Mucosa of stomach (tissue), 1 donor: ENCODE measurements at regions not wholly inside any gene's neighbourhood (a gene's known extent, or its start where the extent isn't known, plus 50 kb on each side); places are given as distances from the start of the nearest gene placed in this dataset.

ENCODE experiments used
- H3K27me3 ChIP-seq: one replicate; pipeline ENCODE4 v1.7.0; 2013; ENCODE audit warnings: mild to moderate bottlenecking, low read length; ENCODE audit not compliant: control insufficient read depth, insufficient read depth
- H3K36me3 ChIP-seq: one replicate; pipeline ENCODE4 v1.7.0; 2013; ENCODE audit warnings: low read length; ENCODE audit not compliant: control insufficient read depth, insufficient read depth
- H3K4me1 ChIP-seq: one replicate; pipeline ENCODE4 v1.7.0; 2013; ENCODE audit warnings: mild to moderate bottlenecking, low read length; ENCODE audit not compliant: control insufficient read depth, insufficient read depth
- H3K4me3 ChIP-seq: one replicate; pipeline ENCODE4 v1.7.0; 2013; ENCODE audit warnings: low read length
- H3K9ac ChIP-seq: one replicate; pipeline ENCODE4 v1.7.0; 2013; ENCODE audit warnings: mild to moderate bottlenecking, low read length, moderate library complexity
- H3K9me3 ChIP-seq: one replicate; pipeline ENCODE4 v1.7.0; 2013; ENCODE audit warnings: mild to moderate bottlenecking, low read length, moderate library complexity; ENCODE audit not compliant: control insufficient read depth
- donor health status: Pancreatic carcinoma.

DNA sequence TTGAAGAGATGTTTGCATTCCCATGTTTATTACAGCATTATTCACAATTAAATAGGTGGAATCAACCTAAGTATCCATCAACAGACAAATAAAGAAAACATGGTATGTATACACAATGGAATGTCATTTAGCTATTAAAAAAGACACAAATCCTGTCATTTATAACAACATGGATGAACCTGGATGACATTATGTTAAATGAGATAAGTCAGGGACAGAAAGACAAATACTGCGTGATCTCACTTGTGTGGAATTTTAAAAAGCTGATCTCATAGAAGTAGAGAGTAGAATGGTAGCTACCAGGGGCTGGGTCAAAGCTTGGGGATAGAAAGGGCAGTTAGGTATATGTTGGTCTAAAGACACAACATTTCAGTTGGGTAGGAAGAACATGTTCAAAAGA lies 376.3 kb downstream of the EPHA4 start:
- no peak overlapping the region for H3K9ac ChIP-seq
- H3K4me3 ChIP-seq: no peak overlapping the region
- H3K36me3 ChIP-seq: no peaks in the 10 kb centered on the region
- H3K9me3 ChIP-seq: no peaks in the 10 kb centered on the region
- H3K4me1 ChIP-seq: no peaks in the 10 kb centered on the region
- no peaks in the 10 kb centered on the region for H3K27me3 ChIP-seq

DNA sequence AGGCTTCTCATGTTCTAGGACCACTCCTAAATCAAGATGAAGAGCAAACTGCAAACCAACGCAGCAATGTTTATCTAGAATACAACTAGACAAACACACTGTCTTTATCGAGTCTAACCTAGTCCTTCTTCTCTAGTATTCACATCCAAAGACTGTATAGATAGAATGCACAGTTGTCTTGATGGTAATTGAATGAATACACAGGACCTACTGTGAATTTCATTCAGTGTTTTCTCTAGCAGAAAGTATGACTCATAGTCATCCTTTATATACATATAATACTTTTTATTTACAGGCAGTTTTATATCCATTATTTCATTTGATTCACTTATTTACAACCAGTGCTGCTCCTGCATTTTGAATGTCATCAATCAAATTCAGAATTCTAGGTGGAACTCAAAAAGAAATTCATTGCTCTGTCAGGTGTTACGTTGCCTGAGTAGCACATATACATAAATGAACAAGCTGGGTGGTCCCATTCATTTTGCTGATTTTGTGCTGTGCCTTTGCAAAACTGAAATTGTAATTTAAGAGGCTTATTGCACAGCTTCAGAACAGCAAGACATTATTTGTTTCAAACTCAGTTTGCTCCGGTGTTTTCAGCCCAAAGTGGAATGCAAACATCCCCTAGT lies 374.8 kb downstream of the EPHA4 start:
- Histone ChIP-seq H3K9me3 (no peaks in the 10 kb centered on the region), H3K4me3 (no peak overlapping the region), H3K36me3 (no peaks in the 10 kb centered on the region), H3K9ac (no peak overlapping the region), H3K27me3 (no peaks in the 10 kb centered on the region), H3K4me1 (no peaks in the 10 kb centered on the region)

DNA sequence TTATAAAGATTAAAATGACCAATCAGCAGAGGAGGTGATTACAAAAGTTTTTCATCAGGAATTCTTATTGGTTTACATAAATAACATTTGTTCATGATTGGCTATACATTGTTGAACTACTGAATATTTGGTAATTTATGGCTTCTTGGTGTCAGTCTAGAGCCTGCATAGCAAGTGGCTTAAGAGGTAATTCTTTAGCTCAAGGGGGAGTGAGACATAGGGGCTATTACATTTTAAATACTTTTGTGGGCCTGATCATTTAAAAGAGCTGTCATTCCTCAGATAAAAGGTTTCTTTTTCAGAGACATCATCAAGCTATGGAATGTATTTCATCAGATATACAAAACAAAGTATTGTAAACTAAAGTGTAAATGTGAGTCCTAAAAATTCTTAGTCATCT lies 373.8 kb downstream of the EPHA4 start:
- no peaks in the 10 kb centered on the region for H3K4me1 ChIP-seq
- H3K9me3 ChIP-seq: no peaks in the 10 kb centered on the region

DNA sequence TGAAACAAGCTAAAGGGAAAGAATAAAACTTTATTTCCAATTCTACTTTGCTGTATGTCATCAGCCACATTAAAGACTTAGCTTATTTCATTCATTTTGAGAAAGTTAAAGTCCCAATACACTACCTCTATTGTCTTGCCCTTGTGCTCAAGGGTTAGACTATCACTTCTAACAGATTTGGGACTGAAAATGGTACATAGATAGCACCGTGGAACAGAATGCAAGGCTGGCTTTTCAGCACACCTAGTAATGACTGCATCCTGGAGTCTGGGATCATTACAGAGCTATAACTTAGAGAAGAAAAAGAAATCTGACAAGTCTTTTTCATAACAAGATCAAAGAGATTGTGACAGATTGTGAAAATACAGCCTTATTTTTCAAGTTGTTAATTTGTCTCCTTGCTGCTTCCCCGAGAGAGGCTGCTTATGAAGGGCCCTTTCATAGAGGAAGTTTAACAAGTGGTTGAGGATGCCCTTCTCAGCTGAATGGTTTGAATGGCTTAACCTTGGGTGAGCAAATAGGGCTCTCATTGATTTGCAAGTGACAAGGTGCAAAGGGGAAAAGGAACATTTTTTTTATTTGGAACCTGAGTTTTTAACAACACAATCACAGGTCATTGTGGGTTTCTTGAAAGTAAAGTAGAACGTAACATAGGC lies 371.8 kb downstream of the EPHA4 start:
- Histone ChIP-seq H3K27me3 (no peaks in the 10 kb centered on the region), H3K9me3 (no peaks in the 10 kb centered on the region), H3K4me1 (no peaks in the 10 kb centered on the region), H3K4me3 (no peak overlapping the region), H3K9ac (no peak overlapping the region), H3K36me3 (no peaks in the 10 kb centered on the region)

More for the DNA sequence above, 373.8 kb downstream of the EPHA4 start:
- H3K9ac ChIP-seq: no peak overlapping the region
- H3K36me3 ChIP-seq: no peaks in the 10 kb centered on the region
- H3K4me3 ChIP-seq: no peak overlapping the region
- no peaks in the 10 kb centered on the region for H3K27me3 ChIP-seq

DNA sequence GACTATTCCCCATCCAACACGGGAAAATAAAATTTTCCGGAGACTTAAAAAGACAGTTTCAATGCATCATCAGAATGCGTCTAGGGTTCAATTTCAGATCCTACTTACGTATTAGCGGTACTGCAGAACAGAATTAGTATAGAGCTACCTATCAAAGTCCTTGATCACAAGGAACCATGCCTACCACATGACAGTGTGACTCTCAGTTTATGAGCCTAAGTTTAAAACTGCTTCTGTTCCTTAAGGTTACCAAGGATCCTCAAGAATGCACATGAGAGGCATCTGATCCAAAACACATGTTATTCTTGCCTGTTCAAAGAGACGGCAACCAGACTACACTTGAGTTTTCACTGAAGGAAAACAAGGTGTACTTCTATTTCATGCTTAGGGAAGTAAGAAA lies 369.7 kb downstream of the EPHA4 start:
- H3K9ac ChIP-seq: no peak overlapping the region
- H3K27me3 ChIP-seq: no peaks in the 10 kb centered on the region
- H3K4me1 ChIP-seq: no peaks in the 10 kb centered on the region
- H3K36me3 ChIP-seq: no peaks in the 10 kb centered on the region
- H3K9me3 ChIP-seq: no peaks in the 10 kb centered on the region
- H3K4me3 ChIP-seq: no peak overlapping the region

DNA sequence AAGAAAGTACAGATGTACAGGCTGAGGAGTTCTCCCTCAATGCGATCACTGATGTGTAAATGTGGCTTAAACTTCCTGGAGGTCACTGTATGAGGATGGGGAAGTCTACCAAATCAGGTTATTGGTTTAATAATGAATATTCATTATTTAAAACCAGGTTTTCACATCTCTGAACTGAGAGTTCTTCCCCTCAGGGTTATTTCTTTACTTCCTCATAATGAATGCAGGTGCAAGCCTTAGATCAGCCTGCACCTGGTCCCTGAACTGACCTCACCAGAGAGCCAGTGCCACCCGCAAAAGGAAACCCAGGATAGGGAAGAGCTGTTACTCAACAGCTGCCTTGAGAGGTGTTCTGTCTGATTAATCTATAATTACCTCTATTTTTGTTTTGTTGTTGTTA lies 369.0 kb downstream of the EPHA4 start:
- Histone ChIP-seq H3K9ac (no peak overlapping the region), H3K36me3 (no peaks in the 10 kb centered on the region), H3K4me1 (no peaks in the 10 kb centered on the region), H3K4me3 (no peak overlapping the region), H3K27me3 (no peaks in the 10 kb centered on the region), H3K9me3 (no peaks in the 10 kb centered on the region)

DNA sequence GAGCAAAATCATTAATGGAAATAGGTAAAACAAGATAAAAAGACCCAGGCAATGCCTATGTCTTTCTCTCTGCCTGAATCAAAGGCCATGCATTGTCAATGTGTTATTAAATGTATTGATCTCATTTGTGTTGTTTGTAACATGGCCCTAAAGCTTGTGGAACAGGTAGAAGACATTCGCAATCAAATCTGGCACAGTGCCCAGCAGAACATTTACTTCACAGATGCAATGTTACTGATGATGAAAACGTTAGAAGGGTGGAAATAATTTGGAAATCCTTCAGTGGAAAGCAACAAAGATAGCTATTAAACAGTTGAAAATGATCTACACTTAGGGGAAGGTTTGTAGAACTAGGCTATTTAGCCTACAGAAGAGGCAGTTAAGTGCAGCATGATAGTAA lies 368.2 kb downstream of the EPHA4 start:
- no peaks in the 10 kb centered on the region for H3K36me3 ChIP-seq
- H3K4me3 ChIP-seq: no peak overlapping the region
- H3K9ac ChIP-seq: no peak overlapping the region
- no peaks in the 10 kb centered on the region for H3K27me3 ChIP-seq
- H3K4me1 ChIP-seq: no peaks in the 10 kb centered on the region
- H3K9me3 ChIP-seq: no peaks in the 10 kb centered on the region

DNA sequence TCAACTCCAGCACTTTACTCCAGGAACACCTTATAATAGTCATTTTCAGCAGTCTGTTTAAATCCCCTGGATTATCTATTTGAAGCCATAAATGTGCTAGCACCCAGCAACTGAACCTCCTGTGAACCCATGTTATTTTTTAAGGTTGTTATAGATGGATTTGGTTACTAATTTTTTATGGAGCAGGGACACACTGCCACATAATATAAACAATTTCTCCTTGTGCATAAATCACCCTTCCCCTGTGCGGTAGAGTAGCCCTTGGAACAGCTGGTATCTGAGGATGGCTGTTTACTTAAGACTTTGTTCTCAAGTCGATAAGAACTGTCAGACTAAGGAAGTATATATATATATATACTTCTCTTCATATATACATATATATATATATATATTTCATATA lies 367.4 kb downstream of the EPHA4 start:
- H3K4me3 ChIP-seq: no peak overlapping the region
- no peaks in the 10 kb centered on the region for H3K4me1 ChIP-seq
- H3K27me3 ChIP-seq: no peaks in the 10 kb centered on the region
- H3K9ac ChIP-seq: no peak overlapping the region
- H3K36me3 ChIP-seq: no peaks in the 10 kb centered on the region
- no peaks in the 10 kb centered on the region for H3K9me3 ChIP-seq

DNA sequence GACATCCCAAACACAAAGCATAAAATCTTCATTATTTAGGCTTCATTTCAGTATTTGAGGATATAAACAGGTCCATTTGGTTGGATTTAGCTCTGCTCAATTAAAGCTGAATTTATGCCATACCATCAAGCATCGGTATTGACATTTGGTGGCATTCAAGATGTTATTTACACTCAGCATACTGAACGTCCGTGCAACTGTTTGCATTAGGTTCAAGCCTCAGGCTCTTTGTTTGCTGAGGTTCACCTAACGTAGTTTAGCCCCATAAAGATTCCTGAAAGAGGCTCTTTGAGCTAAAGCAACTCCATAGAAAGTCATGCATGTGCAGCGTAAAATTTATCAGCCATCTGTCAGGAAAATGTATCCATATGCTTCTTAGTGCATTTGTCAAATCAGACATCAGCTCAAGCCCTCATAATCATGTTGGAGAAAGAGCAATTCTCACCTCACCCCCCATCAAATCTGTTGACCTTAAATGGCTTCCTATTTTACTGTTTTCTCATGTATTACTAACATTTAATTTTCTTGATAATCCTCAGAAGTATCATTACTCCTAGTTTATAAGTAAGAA lies 366.9 kb downstream of the EPHA4 start:
- Histone ChIP-seq H3K9ac (no peak overlapping the region), H3K9me3 (no peaks in the 10 kb centered on the region)

DNA sequence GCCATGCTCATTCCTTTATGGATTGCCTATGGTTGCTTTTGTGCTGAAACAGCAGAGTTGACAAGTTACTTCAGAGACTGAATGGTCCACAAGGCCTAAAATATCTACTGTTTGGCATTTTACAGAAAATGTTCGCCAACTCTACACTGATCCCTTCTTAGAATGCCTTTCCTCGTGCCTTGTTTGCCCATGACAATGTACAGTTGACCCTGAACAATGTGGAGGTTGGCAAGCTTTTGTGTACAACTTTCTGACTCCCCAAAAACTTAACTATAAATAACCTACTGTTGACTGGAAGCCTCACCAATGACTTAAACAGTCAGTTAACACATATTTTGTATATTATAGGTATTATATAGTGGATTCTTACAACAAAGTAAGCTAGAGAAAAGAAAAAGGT lies 361.4 kb downstream of the EPHA4 start:
- Histone ChIP-seq H3K27me3 (no peaks in the 10 kb centered on the region), H3K4me3 (no peak overlapping the region), H3K4me1 (no peaks in the 10 kb centered on the region), H3K36me3 (no peaks in the 10 kb centered on the region), H3K9ac (no peak overlapping the region), H3K9me3 (no peaks in the 10 kb centered on the region)

More for the DNA sequence above, 366.9 kb downstream of the EPHA4 start:
- Histone ChIP-seq H3K4me1 (no peaks in the 10 kb centered on the region), H3K4me3 (no peak overlapping the region), H3K36me3 (no peaks in the 10 kb centered on the region), H3K27me3 (no peaks in the 10 kb centered on the region)

DNA sequence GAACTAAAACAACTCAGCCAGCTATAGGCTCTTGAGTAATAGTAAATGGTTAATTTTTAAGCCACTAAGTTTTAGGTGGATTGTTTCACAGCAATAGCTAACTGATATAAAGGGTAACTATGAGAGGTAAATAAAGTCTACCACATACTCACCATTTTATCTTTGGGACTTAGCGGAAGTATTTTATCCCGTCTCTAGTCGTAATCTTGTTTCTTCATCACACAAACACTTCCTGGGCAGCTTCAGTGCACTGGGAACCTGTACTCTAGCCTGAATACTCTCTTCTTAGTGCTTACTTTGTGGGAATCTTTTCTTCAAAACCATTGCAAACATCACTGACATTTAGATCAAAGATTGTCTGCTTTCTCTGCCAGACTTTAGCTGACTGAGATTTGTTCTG lies 360.5 kb downstream of the EPHA4 start:
- Histone ChIP-seq H3K36me3 (no peaks in the 10 kb centered on the region), H3K9ac (no peak overlapping the region)

DNA sequence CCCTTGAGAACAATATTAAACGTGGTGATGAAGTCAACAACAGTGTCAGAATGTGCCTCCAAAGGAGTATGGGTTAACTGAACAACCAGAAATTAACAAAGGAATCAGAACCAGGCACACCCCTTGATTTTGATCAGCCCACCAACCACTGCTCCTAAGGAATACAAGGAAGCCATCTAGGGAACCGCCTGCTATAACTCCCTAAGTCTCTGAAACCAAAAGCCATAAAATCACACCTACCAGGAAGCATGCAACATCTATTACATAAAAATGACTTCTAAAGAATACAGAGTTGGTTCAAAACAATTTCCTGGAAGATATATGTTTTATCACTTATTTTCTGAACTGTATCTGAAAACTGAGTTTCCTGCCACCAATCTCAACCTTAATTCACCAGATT lies 360.0 kb downstream of the EPHA4 start:
- Histone ChIP-seq H3K9me3 (no peaks in the 10 kb centered on the region), H3K4me3 (no peak overlapping the region), H3K9ac (no peak overlapping the region), H3K27me3 (no peaks in the 10 kb centered on the region), H3K4me1 (no peaks in the 10 kb centered on the region), H3K36me3 (no peaks in the 10 kb centered on the region)

More for the DNA sequence above, 360.5 kb downstream of the EPHA4 start:
- Histone ChIP-seq H3K27me3 (no peaks in the 10 kb centered on the region), H3K4me1 (no peaks in the 10 kb centered on the region), H3K9me3 (no peaks in the 10 kb centered on the region), H3K4me3 (no peak overlapping the region)
